ENCODE measurements at regions not wholly inside any gene's neighbourhood (a gene's known extent, or its start where the extent isn't known, plus 50 kb on each side); places are given as distances from the start of the nearest gene placed in this dataset.

GRCh38 chr20:54340206-54340605 is 132.3 kb downstream of the PFDN4 start:
- CTCF ChIA-PET: no interaction called here
- DNase-seq (ENCODE audit: low read depth, low spot score): no peak
- Histone ChIP-seq H3K4me3 (ENCODE audit: low read depth, low read length) (no peak overlapping the region), H3K9me3 (ENCODE audit: control insufficient read depth, insufficient read depth, low read length) (no peaks in the 10 kb centered on the region), H3K27me3 (ENCODE audit: control insufficient read depth, insufficient read depth, low read length) (no peaks in the 10 kb centered on the region), H3K27ac (ENCODE audit: low read depth, low read length) (no peak overlapping the region)
- no peak for TF ChIP-seq CTCF (IDR thresholded peaks at IDR 0.05; ENCODE audit: low read depth, low read length)
- POLR2A ChIA-PET: interaction anchor here (1.1 kb wide), 1 partner anchor 77 kb away, joined by 5 read pairs; no protein-coding TSS in a partner anchor

- no peaks in the 10 kb centered on the region for H3K27me3 ChIP-seq (ENCODE audit: control insufficient read depth, insufficient read depth, low read length)
- ChIA-PET CTCF (no interaction called here), POLR2A (interaction anchor here (1.1 kb wide), 1 partner anchor 77 kb away, joined by 5 read pairs; no protein-coding TSS in a partner anchor)
- no peak overlapping the region for H3K27ac ChIP-seq (ENCODE audit: low read depth, low read length)
- no peaks in the 10 kb centered on the region for H3K9me3 ChIP-seq (ENCODE audit: control insufficient read depth, insufficient read depth, low read length)
- DNase-seq (ENCODE audit: low read depth, low spot score): peak; percentile 24
- H3K4me3 ChIP-seq (ENCODE audit: low read depth, low read length): no peak overlapping the region
- no peak for TF ChIP-seq CTCF (IDR thresholded peaks at IDR 0.05; ENCODE audit: low read depth, low read length)
Measured at GRCh38 chr20:54340667-54341081, 132.8 kb downstream of the PFDN4 start.

DNA sequence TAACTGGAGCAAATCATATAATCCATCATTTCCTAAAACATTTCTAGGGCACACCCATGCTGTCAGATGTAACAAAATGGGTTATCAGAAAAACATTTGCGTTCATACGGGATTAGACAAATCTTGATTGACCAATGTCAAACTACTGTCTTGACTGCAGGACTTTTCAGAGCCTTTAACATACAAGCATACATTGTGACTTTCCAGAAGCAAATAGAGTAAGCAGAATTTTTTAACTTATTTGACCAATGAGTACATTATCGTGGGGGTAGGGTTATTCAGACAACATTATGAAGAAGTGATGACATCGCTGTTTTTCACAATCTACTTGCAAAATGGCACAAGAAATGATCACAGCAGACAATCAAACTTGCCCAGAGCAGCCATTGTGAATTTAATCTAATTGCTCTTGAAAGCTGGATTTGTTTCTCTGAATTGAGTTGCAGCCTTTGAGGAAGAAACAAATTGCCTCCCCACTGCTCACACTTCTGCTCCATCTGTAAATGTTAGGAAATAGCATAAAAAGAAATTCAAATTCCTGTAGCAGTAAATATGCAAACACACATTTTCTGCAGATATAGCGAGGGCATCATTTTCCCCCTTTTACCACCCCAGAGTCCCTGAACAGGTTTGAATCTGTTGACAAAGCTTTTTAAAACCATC is 133.0 kb upstream of the DOK5 start:
- no peak for TF ChIP-seq CTCF (IDR thresholded peaks at IDR 0.05; ENCODE audit: low read depth, low read length)
- Histone ChIP-seq H3K27me3 (ENCODE audit: control insufficient read depth, insufficient read depth, low read length) (no peaks in the 10 kb centered on the region), H3K9me3 (ENCODE audit: control insufficient read depth, insufficient read depth, low read length) (no peaks in the 10 kb centered on the region), H3K27ac (ENCODE audit: low read depth, low read length) (no peak overlapping the region), H3K4me3 (ENCODE audit: low read depth, low read length) (no peak overlapping the region)
- POLR2A ChIA-PET: no interaction called here
- CTCF ChIA-PET: no interaction called here
- no peak for DNase-seq (ENCODE audit: low read depth, low spot score)

DNA sequence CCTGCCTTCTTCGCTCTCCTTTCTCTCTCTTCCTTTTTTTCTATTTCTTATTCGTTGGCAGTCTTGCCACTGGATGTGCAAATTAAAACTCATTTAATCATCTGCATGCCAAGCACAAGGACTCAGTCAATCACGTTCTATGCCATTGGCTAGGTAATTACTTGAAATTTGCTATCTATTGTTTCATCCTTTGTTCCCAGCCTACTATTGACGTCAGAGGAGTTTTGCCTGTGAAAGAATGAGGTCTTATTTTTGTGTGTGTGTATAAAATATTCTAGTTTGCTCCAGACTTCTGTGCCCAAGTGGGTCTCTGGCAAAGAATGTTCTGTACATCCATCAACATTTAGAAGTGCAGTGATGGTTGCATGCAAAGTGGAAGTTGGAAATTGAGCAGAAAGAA is 132.3 kb upstream of the DOK5 start:
- H3K27ac ChIP-seq (ENCODE audit: low read depth, low read length): no peak overlapping the region
- no peak for DNase-seq (ENCODE audit: low read depth, low spot score)
- ChIA-PET CTCF (no interaction called here), POLR2A (no interaction called here)
- H3K4me3 ChIP-seq (ENCODE audit: low read depth, low read length): no peak overlapping the region
- no peaks in the 10 kb centered on the region for H3K27me3 ChIP-seq (ENCODE audit: control insufficient read depth, insufficient read depth, low read length)
- no peaks in the 10 kb centered on the region for H3K9me3 ChIP-seq (ENCODE audit: control insufficient read depth, insufficient read depth, low read length)
- no peak for TF ChIP-seq CTCF (IDR thresholded peaks at IDR 0.05; ENCODE audit: low read depth, low read length)

GRCh38 chr20:54343634-54344033 is 131.8 kb upstream of the DOK5 start:
- no peaks in the 10 kb centered on the region for H3K9me3 ChIP-seq (ENCODE audit: control insufficient read depth, insufficient read depth, low read length)
- no peaks in the 10 kb centered on the region for H3K27me3 ChIP-seq (ENCODE audit: control insufficient read depth, insufficient read depth, low read length)
- no peak overlapping the region for H3K27ac ChIP-seq (ENCODE audit: low read depth, low read length)
- POLR2A ChIA-PET: no interaction called here
- H3K4me3 ChIP-seq (ENCODE audit: low read depth, low read length): no peak overlapping the region
- no peak for DNase-seq (ENCODE audit: low read depth, low spot score)
- CTCF ChIA-PET: no interaction called here
- no peak for TF ChIP-seq CTCF (IDR thresholded peaks at IDR 0.05; ENCODE audit: low read depth, low read length)

Measured in AG04450 (cell line).